BLaER1 treated with 17β-estradiol and CSF1 and Interleukin-3, amounts not matched to agents 10 nM and 100 nM (cell line): ENCODE measurements at regions not wholly inside any gene's neighbourhood (a gene's known extent, or its start where the extent isn't known, plus 50 kb on each side); places are given as distances from the start of the nearest gene placed in this dataset.

Experiments
- H3K27ac ChIP-seq, 11 experiments: shearing (Covaris generic); formaldehyde crosslinking; 2 replicates each; pipeline ENCODE4 v1.8.1; 2022
- H3K27me3 ChIP-seq, 11 experiments: shearing (Covaris generic); formaldehyde crosslinking; 2 replicates each; pipeline ENCODE4 v1.8.1; 2022
- H3K36me3 ChIP-seq, 11 experiments: shearing (Covaris generic); formaldehyde crosslinking; 2 replicates each; pipeline ENCODE4 v1.8.1; 2022
- H3K4me1 ChIP-seq, 10 experiments: shearing (Covaris generic); formaldehyde crosslinking; 2 replicates each; pipeline ENCODE4 v1.8.1; 2022
- H3K4me2 ChIP-seq, 11 experiments: shearing (Covaris generic); formaldehyde crosslinking; 2 replicates each; pipeline ENCODE4 v1.8.1; 2022
- H3K4me3 ChIP-seq, 10 experiments: shearing (Covaris generic); formaldehyde crosslinking; 2 replicates each; pipeline ENCODE4 v1.8.1; 2022
- H3K9ac ChIP-seq, 11 experiments: shearing (Covaris generic); formaldehyde crosslinking; 2 replicates each; pipeline ENCODE4 v1.8.1; 2022
- H3K9me3 ChIP-seq, 11 experiments: shearing (Covaris generic); formaldehyde crosslinking; replicated peaks in 1 of 11; 2 replicates each; pipeline ENCODE4 v1.8.1; 2022
- H4K20me1 ChIP-seq, 11 experiments: shearing (Covaris generic); formaldehyde crosslinking; 2 replicates each; pipeline ENCODE4 v1.8.1; 2022
- Cebpa-rat ChIP-seq, 11 experiments: shearing (Covaris generic); IDR thresholded peaks; 2 replicates each; pipeline ENCODE4 v1.8.1; 2022

DNA sequence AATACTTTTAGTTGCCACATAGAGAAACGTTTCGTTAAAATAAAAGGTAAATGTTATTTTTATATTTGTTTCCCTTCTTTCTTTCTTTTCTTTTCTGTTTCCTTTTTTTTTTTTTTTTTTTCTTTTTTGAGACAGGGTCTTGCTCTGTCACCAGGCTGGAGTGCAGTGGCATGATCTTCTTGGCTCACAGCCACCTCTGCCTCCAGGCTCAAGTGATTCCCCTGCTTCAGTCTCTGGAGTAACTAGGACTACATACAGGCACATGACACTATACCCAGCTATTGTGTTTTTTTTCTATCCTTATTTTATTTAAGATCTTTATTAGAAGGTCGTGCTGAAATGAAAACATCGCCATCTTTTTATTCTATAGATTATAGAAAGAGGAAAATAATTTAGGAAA lies 661.8 kb upstream of the MBL2 start:
- no peak overlapping the region for H3K4me2 ChIP-seq
- no peaks in the 10 kb centered on the region for H4K20me1 ChIP-seq
- TF ChIP-seq Cebpa-rat (IDR thresholded peaks at IDR 0.05): no peak
- H3K9ac ChIP-seq: no peak overlapping the region
- no peaks in the 10 kb centered on the region for H3K4me1 ChIP-seq
- no peaks in the 10 kb centered on the region for H3K27me3 ChIP-seq
- H3K36me3 ChIP-seq: no peaks in the 10 kb centered on the region
- H3K9me3 ChIP-seq: no peaks in the 10 kb centered on the region
- H3K4me3 ChIP-seq: no peak overlapping the region
- H3K27ac ChIP-seq: no peak overlapping the region

- no peaks in the 10 kb centered on the region for H3K9me3 ChIP-seq
- TF ChIP-seq Cebpa-rat (IDR thresholded peaks at IDR 0.05): no peak
- no peak overlapping the region for H3K9ac ChIP-seq
- H3K4me1 ChIP-seq: no peaks in the 10 kb centered on the region
- H3K27ac ChIP-seq: no peak overlapping the region
- H4K20me1 ChIP-seq: no peaks in the 10 kb centered on the region
- H3K4me2 ChIP-seq: no peak overlapping the region
- H3K27me3 ChIP-seq: no peaks in the 10 kb centered on the region
- no peaks in the 10 kb centered on the region for H3K36me3 ChIP-seq
- no peak overlapping the region for H3K4me3 ChIP-seq
These were observed 659.5 kb upstream of the MBL2 start for GRCh38 chr10:53432035-53432434.

DNA sequence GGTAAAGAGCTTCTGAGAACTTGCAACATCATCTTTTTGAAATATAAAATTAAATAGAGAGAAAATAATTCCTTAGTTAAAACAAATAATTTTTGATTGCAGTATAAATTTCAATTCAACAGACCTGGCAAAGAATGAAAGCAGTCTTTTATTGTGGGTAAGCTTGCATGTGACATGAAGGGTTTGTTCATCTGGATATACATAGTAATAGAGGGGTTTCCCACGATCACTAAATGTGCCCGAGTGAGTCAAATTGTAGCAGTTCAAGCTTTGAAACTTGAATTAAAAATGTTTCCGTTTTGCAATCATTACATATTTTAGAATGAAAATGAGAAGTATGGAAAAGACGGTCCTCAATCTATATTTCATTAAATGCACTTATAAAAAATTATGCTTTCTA lies 658.4 kb upstream of the MBL2 start:
- Histone ChIP-seq H3K9ac (no peak overlapping the region), H3K36me3 (no peaks in the 10 kb centered on the region), H3K4me2 (no peak overlapping the region), H3K4me3 (no peak overlapping the region), H3K27me3 (no peaks in the 10 kb centered on the region), H3K4me1 (no peaks in the 10 kb centered on the region), H3K9me3 (no peaks in the 10 kb centered on the region), H3K27ac (no peak overlapping the region), H4K20me1 (no peaks in the 10 kb centered on the region)
- no peak for TF ChIP-seq Cebpa-rat (IDR thresholded peaks at IDR 0.05)

DNA sequence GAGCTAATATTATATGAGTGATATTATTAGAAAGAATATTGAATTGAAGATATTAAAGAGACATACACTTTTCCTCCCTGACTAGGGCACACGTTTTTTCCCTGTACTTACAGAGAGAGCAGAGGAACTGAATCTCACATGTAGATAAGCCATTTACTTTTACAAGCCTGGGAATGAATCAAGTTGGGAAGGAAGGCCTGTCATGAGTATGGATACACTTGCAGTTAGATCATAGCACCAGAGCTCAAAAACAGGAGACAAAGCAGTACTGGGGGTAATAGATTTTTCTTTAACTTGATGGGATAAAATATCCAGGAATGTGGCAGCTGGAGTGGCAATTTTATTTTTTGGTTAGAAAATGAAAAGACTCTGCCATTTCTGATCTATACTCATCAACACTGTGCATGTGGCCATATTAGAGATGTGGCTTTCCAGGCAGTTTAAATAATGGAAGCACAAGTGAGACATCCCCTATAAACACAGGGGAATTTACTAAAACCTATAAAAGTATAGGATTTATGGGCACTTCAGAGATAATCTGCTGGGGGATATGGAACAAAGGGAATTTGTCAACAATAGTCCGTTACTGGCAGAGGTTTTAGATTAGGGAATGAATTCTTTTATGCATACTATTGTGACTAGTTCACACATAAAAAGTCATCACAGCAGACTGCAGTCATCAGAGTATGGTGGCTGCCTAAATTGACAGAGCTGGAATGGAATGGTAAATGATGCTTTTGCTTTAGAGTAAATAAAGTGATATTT lies 657.7 kb upstream of the MBL2 start:
- no peak for TF ChIP-seq Cebpa-rat (IDR thresholded peaks at IDR 0.05)
- no peak overlapping the region for H3K27ac ChIP-seq

DNA sequence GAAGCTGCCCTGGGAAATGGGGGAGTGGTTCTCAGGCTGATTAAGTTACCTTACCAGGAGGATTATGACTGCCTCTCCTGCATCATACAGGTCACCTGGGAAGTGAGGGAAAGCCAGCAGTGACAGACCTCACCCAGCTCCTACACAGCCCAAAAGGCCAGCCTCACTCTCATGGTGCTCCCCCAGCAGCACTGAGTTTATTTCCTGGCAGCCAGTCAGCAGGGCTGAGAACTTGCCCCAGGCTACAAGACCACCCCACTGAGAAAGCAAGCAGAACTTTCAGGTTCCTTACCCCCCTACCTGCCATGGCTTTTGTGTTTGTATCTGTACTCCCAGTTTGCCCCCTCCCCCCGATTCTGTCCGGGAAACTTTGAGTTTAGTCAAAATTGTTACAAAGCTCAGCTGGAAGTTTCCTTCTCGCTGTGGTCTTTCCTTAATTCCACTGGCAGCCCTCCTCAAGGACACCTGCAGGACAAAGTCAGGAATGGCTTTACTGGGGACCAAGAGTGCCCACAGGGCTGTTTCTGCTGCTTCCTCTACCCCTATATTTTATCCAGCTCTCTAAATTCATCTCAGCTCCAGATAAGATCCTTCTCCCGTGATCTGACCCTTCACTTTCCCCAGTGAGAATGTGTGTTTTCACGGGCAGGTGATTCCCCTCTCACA lies 649.8 kb upstream of the MBL2 start:
- Histone ChIP-seq H4K20me1 (no peaks in the 10 kb centered on the region), H3K9ac (no peak overlapping the region)

More for the DNA sequence above, 657.7 kb upstream of the MBL2 start:
- Histone ChIP-seq H3K9ac (no peak overlapping the region), H3K4me3 (no peak overlapping the region), H3K27me3 (no peaks in the 10 kb centered on the region), H3K9me3 (no peaks in the 10 kb centered on the region), H4K20me1 (no peaks in the 10 kb centered on the region), H3K36me3 (no peaks in the 10 kb centered on the region), H3K4me1 (no peaks in the 10 kb centered on the region), H3K4me2 (no peak overlapping the region)

GRCh38 chr10:53412651-53413050 lies 640.1 kb upstream of the MBL2 start:
- no peak overlapping the region for H3K4me3 ChIP-seq
- H3K4me2 ChIP-seq: no peak overlapping the region
- no peaks in the 10 kb centered on the region for H3K27me3 ChIP-seq
- no peaks in the 10 kb centered on the region for H3K4me1 ChIP-seq
- no peaks in the 10 kb centered on the region for H4K20me1 ChIP-seq
- H3K36me3 ChIP-seq: no peaks in the 10 kb centered on the region
- no peak overlapping the region for H3K27ac ChIP-seq
- no peak overlapping the region for H3K9ac ChIP-seq
- H3K9me3 ChIP-seq: peaks cover 0 to 10% (median 0%) of the 10 kb centered on the region in 11 experiments; a peak in 5 of 22 replicates
- TF ChIP-seq Cebpa-rat (IDR thresholded peaks at IDR 0.05): no peak

More for the DNA sequence above, 649.8 kb upstream of the MBL2 start:
- no peak for TF ChIP-seq Cebpa-rat (IDR thresholded peaks at IDR 0.05)
- Histone ChIP-seq H3K4me3 (no peak overlapping the region), H3K36me3 (no peaks in the 10 kb centered on the region), H3K9me3 (no peaks in the 10 kb centered on the region; a peak in 1 of 22 replicates), H3K4me2 (no peak overlapping the region), H3K4me1 (no peaks in the 10 kb centered on the region), H3K27ac (no peak overlapping the region), H3K27me3 (no peaks in the 10 kb centered on the region)

DNA sequence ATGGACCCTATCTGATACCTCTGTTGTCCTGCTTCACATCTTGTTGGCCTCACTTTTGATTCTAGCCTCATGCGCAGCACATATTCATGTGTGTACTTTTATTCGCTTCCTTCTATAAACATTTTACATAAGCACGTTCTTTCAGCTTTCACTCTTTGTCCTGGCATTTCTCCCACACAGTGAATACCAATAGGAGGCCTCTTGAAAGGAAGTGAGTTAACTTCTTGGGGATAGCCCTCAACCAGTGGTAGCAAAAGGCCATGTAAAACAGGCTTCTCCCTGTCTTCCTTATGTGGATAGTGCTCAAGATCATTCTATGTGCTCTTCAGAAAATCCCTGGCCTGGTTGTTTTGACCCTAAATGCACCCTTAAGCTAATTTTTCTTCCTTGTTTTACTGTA lies 633.9 kb upstream of the MBL2 start:
- peaks cover 0 to 12% (median 7%) of the 10 kb centered on the region in 10 experiments; a peak in 9 of 20 replicates for H3K4me1 ChIP-seq
- H3K9ac ChIP-seq: no peak overlapping the region
- no peak overlapping the region for H3K27ac ChIP-seq
- no peaks in the 10 kb centered on the region for H4K20me1 ChIP-seq
- H3K4me3 ChIP-seq: no peak overlapping the region
- H3K36me3 ChIP-seq: no peaks in the 10 kb centered on the region
- H3K27me3 ChIP-seq: no peaks in the 10 kb centered on the region
- H3K9me3 ChIP-seq: no peaks in the 10 kb centered on the region
- no peak for TF ChIP-seq Cebpa-rat (IDR thresholded peaks at IDR 0.05)
- no peak overlapping the region for H3K4me2 ChIP-seq

- Histone ChIP-seq H4K20me1 (no peaks in the 10 kb centered on the region), H3K9ac (no peak overlapping the region), H3K4me3 (no peak overlapping the region), H3K27me3 (no peaks in the 10 kb centered on the region), H3K27ac (no peak overlapping the region), H3K4me2 (peak overlapping the region in 7 of 11 experiments; percentile 13 to 47 (median 25); a peak in 9 of 22 replicates), H3K36me3 (no peaks in the 10 kb centered on the region), H3K9me3 (no peaks in the 10 kb centered on the region), H3K4me1 (peaks cover 0 to 12% (median 7%) of the 10 kb centered on the region in 10 experiments; a peak in 9 of 20 replicates)
- no peak for TF ChIP-seq Cebpa-rat (IDR thresholded peaks at IDR 0.05)
These were observed 631.1 kb upstream of the MBL2 start for GRCh38 chr10:53403688-53404087.

GRCh38 chr10:53402594-53402993 lies 630.0 kb upstream of the MBL2 start:
- H3K4me3 ChIP-seq: no peak overlapping the region
- no peaks in the 10 kb centered on the region for H3K36me3 ChIP-seq
- H3K27me3 ChIP-seq: no peaks in the 10 kb centered on the region
- H3K4me2 ChIP-seq: no peak overlapping the region
- no peak overlapping the region for H3K9ac ChIP-seq
- H3K9me3 ChIP-seq: no peaks in the 10 kb centered on the region; a peak in 1 of 22 replicates
- H4K20me1 ChIP-seq: no peaks in the 10 kb centered on the region
- TF ChIP-seq Cebpa-rat (IDR thresholded peaks at IDR 0.05): no peak
- peaks cover 0 to 12% (median 7%) of the 10 kb centered on the region in 10 experiments; a peak in 9 of 20 replicates for H3K4me1 ChIP-seq
- H3K27ac ChIP-seq: no peak overlapping the region
